Activated CD4-positive, alpha-beta T cell treated with anti-CD3 and anti-CD28 coated beads, Interleukin-2, amount 50 U/mL, for 24 hours (primary cell): ENCODE measurements at regions not wholly inside any gene's neighbourhood (a gene's known extent, or its start where the extent isn't known, plus 50 kb on each side); places are given as distances from the start of the nearest gene placed in this dataset.
"Not testable (repeated sequence)": the region's sequence is repeated elsewhere in the genome, so short reads cannot be mapped to it uniquely, and the experiment has no call there.

ENCODE experiments used
- DNase-seq, 2 donors: peaks; one replicate each; pipeline ENCODE4 v3.0.0-alpha.2; 2020; ENCODE audit warnings: low read depth in 1 of 2, low spot score in 1 of 2

GRCh38 chr18:59980188-59980637 is 80.4 kb downstream of the PMAIP1 start:
- no peak for DNase-seq

GRCh38 chr18:59971871-59972428 is 72.2 kb downstream of the PMAIP1 start:
- no peak for DNase-seq

- not testable (repeated sequence) for DNase-seq
Observed at GRCh38 chr18:59971144-59971543, 71.3 kb downstream of the PMAIP1 start.

GRCh38 chr18:59969477-59970028 is 69.8 kb downstream of the PMAIP1 start:
- DNase-seq: not testable (repeated sequence)

- no peak for DNase-seq
Observed at GRCh38 chr18:59968583-59968982, 68.8 kb downstream of the PMAIP1 start.

GRCh38 chr18:59967878-59968277 is 68.1 kb downstream of the PMAIP1 start:
- DNase-seq: no peak

- no peak for DNase-seq
Observed at GRCh38 chr18:59966913-59967312, 67.1 kb downstream of the PMAIP1 start.

- no peak for DNase-seq
Observed at GRCh38 chr18:59963229-59963628, 63.4 kb downstream of the PMAIP1 start.

- DNase-seq: no peak
Observed at GRCh38 chr18:59961070-59961469, 61.3 kb downstream of the PMAIP1 start.

- no peak for DNase-seq
Observed at GRCh38 chr18:59960272-59960671, 60.5 kb downstream of the PMAIP1 start.

GRCh38 chr18:59959606-59960005 is 59.8 kb downstream of the PMAIP1 start:
- no peak for DNase-seq

- DNase-seq: no peak
Observed at GRCh38 chr18:59959073-59959472, 59.3 kb downstream of the PMAIP1 start.

- DNase-seq: no peak
Observed at GRCh38 chr18:59957957-59958356, 58.2 kb downstream of the PMAIP1 start.

- DNase-seq: no peak
Observed at GRCh38 chr18:59954755-59955156, 55.0 kb downstream of the PMAIP1 start.

- DNase-seq: no peak
Observed at GRCh38 chr18:59954241-59954640, 54.4 kb downstream of the PMAIP1 start.
